GM21367 (cell line): ENCODE measurements at regions not wholly inside any gene's neighbourhood (a gene's known extent, or its start where the extent isn't known, plus 50 kb on each side); places are given as distances from the start of the nearest gene placed in this dataset.
"Not testable (repeated sequence)": the region's sequence is repeated elsewhere in the genome, so short reads cannot be mapped to it uniquely, and the experiment has no call there.

ENCODE experiments used
- ATAC-seq: cut with Tn5 transposase; IDR thresholded peaks from one replicate; pipeline ENCODE4 v1.9.1; 2021; ENCODE audit not compliant: unreplicated experiment

GRCh38 chr1:101463195-101463594, 226.4 kb downstream of the S1PR1 start:
- ATAC-seq = no peak

GRCh38 chr1:101465941-101466340, 229.1 kb downstream of the S1PR1 start:
- no peak for ATAC-seq

GRCh38 chr1:101474039-101474665, 237.3 kb downstream of the S1PR1 start:
- ATAC-seq = peak; percentile 75

- ATAC-seq = no peak
Observed at GRCh38 chr1:101476541-101476940, 239.7 kb downstream of the S1PR1 start.

GRCh38 chr1:101479945-101480344, 243.1 kb downstream of the S1PR1 start:
- ATAC-seq = no peak

- ATAC-seq = no peak
Observed at GRCh38 chr1:101482306-101482705, 245.5 kb downstream of the S1PR1 start.

GRCh38 chr1:101483982-101484688, 247.3 kb downstream of the S1PR1 start:
- no peak for ATAC-seq

- ATAC-seq = no peak
Observed at GRCh38 chr1:101484689-101485338, 248.0 kb downstream of the S1PR1 start.

- ATAC-seq = no peak
Observed at GRCh38 chr1:101485712-101486111, 248.9 kb downstream of the S1PR1 start.

GRCh38 chr1:101492144-101492543, 255.3 kb downstream of the S1PR1 start:
- ATAC-seq = not testable (repeated sequence)

GRCh38 chr1:101493920-101494319, 257.1 kb downstream of the S1PR1 start:
- ATAC-seq = not testable (repeated sequence)

- no peak for ATAC-seq
Observed at GRCh38 chr1:101496109-101496508, 259.3 kb downstream of the S1PR1 start.

- ATAC-seq = no peak
Observed at GRCh38 chr1:101497881-101498559, 261.2 kb downstream of the S1PR1 start.

- ATAC-seq = not testable (repeated sequence)
Observed at GRCh38 chr1:101504106-101504505, 267.3 kb downstream of the S1PR1 start.

GRCh38 chr1:101505240-101505639, 268.4 kb downstream of the S1PR1 start:
- not testable (repeated sequence) for ATAC-seq

- ATAC-seq = peak; percentile 87
Observed at GRCh38 chr1:101506541-101507164, 269.8 kb downstream of the S1PR1 start.

- ATAC-seq = no peak
Observed at GRCh38 chr1:101507547-101507971, 270.7 kb downstream of the S1PR1 start.

GRCh38 chr1:101508913-101509312, 272.1 kb downstream of the S1PR1 start:
- ATAC-seq = no peak

GRCh38 chr1:101509370-101509769, 272.6 kb downstream of the S1PR1 start:
- no peak for ATAC-seq

GRCh38 chr1:101511202-101511891, 274.5 kb downstream of the S1PR1 start:
- ATAC-seq = no peak
